ENCODE measurements at regions not wholly inside any gene's neighbourhood (a gene's known extent, or its start where the extent isn't known, plus 50 kb on each side); places are given as distances from the start of the nearest gene placed in this dataset.

DNA sequence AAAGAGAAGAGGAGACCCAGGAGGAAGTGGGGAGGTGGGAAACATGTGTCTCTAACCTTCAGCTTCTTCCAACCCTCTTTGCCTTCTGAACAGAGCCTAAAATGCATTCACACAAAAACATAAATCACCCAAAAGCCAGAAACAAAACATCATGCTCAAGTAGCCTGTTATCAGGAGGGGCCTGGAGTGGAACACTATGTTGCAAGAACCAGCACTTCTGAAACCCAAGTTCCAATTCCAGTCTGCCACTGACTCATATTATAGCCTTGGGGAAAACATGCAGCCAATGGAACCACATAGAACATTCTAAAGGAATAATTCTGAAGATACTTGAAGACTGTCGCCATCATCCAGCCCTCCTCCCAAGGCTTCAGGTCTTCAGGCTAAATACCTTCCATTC lies 169.8 kb upstream of the PLXNC1 start:
- TF ChIP-seq, protein P1, sequence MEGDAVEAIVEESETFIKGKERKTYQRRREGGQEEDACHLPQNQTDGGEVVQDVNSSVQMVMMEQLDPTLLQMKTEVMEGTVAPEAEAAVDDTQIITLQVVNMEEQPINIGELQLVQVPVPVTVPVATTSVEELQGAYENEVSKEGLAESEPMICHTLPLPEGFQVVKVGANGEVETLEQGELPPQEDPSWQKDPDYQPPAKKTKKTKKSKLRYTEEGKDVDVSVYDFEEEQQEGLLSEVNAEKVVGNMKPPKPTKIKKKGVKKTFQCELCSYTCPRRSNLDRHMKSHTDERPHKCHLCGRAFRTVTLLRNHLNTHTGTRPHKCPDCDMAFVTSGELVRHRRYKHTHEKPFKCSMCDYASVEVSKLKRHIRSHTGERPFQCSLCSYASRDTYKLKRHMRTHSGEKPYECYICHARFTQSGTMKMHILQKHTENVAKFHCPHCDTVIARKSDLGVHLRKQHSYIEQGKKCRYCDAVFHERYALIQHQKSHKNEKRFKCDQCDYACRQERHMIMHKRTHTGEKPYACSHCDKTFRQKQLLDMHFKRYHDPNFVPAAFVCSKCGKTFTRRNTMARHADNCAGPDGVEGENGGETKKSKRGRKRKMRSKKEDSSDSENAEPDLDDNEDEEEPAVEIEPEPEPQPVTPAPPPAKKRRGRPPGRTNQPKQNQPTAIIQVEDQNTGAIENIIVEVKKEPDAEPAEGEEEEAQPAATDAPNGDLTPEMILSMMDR (IDR thresholded peaks at IDR 0.05; ENCODE audit: insufficient read depth, low read depth, low read length): no peak
- TF ChIP-seq EZH2 (IDR thresholded peaks at IDR 0.05; ENCODE audit: insufficient read depth, low read length): no peak
